GM19240 (cell line): ENCODE measurements at regions not wholly inside any gene's neighbourhood (a gene's known extent, or its start where the extent isn't known, plus 50 kb on each side); places are given as distances from the start of the nearest gene placed in this dataset.
A peak's percentile ranks its signal among the peaks of the same experiment; 100 is the strongest.
"Not testable (repeated sequence)": the region's sequence is repeated elsewhere in the genome, so short reads cannot be mapped to it uniquely, and the experiment has no call there.

Source experiments
- DNase-seq: peaks from one replicate; pipeline ENCODE4 v3.0.0; 2011; ENCODE audit warnings: low spot score; ENCODE audit not compliant: insufficient read length

- no peak for DNase-seq
Observed at GRCh38 chr6:121760191-121760590, 324.7 kb downstream of the GJA1 start.

- DNase-seq: no peak
Observed at GRCh38 chr6:121760745-121761144, 325.3 kb downstream of the GJA1 start.

GRCh38 chr6:121764493-121764892 lies 329.0 kb downstream of the GJA1 start:
- DNase-seq: peak; percentile 1

- DNase-seq: no peak
Observed at GRCh38 chr6:121765060-121765459, 329.6 kb downstream of the GJA1 start.

- DNase-seq: no peak
Observed at GRCh38 chr6:121767211-121767610, 331.8 kb downstream of the GJA1 start.

- DNase-seq: no peak
Observed at GRCh38 chr6:121770943-121771342, 335.5 kb downstream of the GJA1 start.

- DNase-seq: no peak
Observed at GRCh38 chr6:121771937-121772720, 336.7 kb downstream of the GJA1 start.

- DNase-seq: no peak
Observed at GRCh38 chr6:121776054-121776453, 340.6 kb downstream of the GJA1 start.

GRCh38 chr6:121780325-121781321 lies 345.2 kb downstream of the GJA1 start:
- no peak for DNase-seq

GRCh38 chr6:121791396-121792315 lies 356.2 kb downstream of the GJA1 start:
- no peak for DNase-seq

GRCh38 chr6:121794630-121795029 lies 359.2 kb downstream of the GJA1 start:
- DNase-seq: no peak

- not testable (repeated sequence) for DNase-seq
Observed at GRCh38 chr6:121797598-121797997, 362.2 kb downstream of the GJA1 start.

- not testable (repeated sequence) for DNase-seq
Observed at GRCh38 chr6:121798126-121798525, 362.7 kb downstream of the GJA1 start.

GRCh38 chr6:121799574-121799973 lies 364.1 kb downstream of the GJA1 start:
- no peak for DNase-seq

- DNase-seq: no peak
Observed at GRCh38 chr6:121800047-121800446, 364.6 kb downstream of the GJA1 start.

- DNase-seq: no peak
Observed at GRCh38 chr6:121806116-121806515, 370.7 kb downstream of the GJA1 start.

GRCh38 chr6:121809211-121809610 lies 373.8 kb downstream of the GJA1 start:
- DNase-seq: no peak

GRCh38 chr6:121810158-121811032 lies 374.9 kb downstream of the GJA1 start:
- no peak for DNase-seq

GRCh38 chr6:121811106-121811505 lies 375.7 kb downstream of the GJA1 start:
- DNase-seq: no peak

GRCh38 chr6:121816361-121816760 lies 380.9 kb downstream of the GJA1 start:
- DNase-seq: no peak
